ENCODE measurements at regions not wholly inside any gene's neighbourhood (a gene's known extent, or its start where the extent isn't known, plus 50 kb on each side); places are given as distances from the start of the nearest gene placed in this dataset.

DNA sequence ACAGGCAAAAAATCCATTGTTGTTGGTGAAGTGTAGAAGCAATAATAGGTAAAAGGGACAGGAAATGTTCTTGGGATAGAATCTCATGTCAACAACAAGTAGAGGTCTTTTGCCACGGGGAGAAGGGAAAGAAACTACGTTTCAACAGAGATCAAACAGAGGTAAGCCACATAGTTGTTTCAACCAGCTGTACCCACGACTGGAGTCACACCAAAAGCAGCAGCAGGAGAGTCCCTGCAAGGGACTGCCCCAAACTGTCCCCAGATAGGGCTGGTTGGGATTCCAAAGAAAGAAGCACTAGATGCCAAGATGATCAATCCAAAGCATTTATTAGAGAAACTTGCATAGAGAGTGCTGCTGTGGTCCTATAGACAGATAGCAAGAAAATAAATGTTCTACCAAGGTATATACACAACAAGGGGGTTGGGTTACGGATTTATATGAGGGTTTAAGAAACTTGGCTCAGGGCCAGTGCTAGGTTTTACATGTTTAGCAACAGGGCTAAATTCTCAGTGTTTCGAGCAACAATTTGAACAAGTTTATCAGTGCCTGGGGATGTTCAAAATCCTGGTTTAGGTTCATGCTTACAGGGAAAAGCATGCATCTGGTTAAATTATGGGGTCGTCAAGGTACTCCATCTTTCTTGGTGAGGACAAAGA, 466.5 kb downstream of the MMUT start:
- TF ChIP-seq, protein P1, sequence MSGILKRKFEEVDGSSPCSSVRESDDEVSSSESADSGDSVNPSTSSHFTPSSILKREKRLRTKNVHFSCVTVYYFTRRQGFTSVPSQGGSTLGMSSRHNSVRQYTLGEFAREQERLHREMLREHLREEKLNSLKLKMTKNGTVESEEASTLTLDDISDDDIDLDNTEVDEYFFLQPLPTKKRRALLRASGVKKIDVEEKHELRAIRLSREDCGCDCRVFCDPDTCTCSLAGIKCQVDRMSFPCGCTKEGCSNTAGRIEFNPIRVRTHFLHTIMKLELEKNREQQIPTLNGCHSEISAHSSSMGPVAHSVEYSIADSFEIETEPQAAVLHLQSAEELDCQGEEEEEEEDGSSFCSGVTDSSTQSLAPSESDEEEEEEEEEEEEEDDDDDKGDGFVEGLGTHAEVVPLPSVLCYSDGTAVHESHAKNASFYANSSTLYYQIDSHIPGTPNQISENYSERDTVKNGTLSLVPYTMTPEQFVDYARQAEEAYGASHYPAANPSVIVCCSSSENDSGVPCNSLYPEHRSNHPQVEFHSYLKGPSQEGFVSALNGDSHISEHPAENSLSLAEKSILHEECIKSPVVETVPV (CRISPR knock-in tag; IDR thresholded peaks at IDR 0.05) = no peak
- TF ChIP-seq ZNF565 (CRISPR knock-in tag; conservative IDR thresholded peaks at IDR 0.05; ENCODE audit: low read depth) (no peak), ARNTL (CRISPR knock-in tag; IDR thresholded peaks at IDR 0.05; ENCODE audit: borderline replicate concordance, low read depth) (no peak), GLIS3 (CRISPR knock-in tag; IDR thresholded peaks at IDR 0.05) (no peak)
- TF ChIP-seq, protein P2, sequence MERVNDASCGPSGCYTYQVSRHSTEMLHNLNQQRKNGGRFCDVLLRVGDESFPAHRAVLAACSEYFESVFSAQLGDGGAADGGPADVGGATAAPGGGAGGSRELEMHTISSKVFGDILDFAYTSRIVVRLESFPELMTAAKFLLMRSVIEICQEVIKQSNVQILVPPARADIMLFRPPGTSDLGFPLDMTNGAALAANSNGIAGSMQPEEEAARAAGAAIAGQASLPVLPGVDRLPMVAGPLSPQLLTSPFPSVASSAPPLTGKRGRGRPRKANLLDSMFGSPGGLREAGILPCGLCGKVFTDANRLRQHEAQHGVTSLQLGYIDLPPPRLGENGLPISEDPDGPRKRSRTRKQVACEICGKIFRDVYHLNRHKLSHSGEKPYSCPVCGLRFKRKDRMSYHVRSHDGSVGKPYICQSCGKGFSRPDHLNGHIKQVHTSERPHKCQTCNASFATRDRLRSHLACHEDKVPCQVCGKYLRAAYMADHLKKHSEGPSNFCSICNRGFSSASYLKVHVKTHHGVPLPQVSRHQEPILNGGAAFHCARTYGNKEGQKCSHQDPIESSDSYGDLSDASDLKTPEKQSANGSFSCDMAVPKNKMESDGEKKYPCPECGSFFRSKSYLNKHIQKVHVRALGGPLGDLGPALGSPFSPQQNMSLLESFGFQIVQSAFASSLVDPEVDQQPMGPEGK (CRISPR knock-in tag; IDR thresholded peaks at IDR 0.05; ENCODE audit: borderline replicate concordance) = no peak

Measured in SK-N-SH treated with all-trans-retinoic acid at 6 μM for 48 hours (cell line).